Astrocyte of the hippocampus (primary cell): ENCODE measurements at regions not wholly inside any gene's neighbourhood (a gene's known extent, or its start where the extent isn't known, plus 50 kb on each side); places are given as distances from the start of the nearest gene placed in this dataset.

ENCODE experiments used
- DNase-seq: peaks from one replicate; pipeline ENCODE4 v3.0.0; 2011; ENCODE audit warnings: low read depth, low spot score

DNA sequence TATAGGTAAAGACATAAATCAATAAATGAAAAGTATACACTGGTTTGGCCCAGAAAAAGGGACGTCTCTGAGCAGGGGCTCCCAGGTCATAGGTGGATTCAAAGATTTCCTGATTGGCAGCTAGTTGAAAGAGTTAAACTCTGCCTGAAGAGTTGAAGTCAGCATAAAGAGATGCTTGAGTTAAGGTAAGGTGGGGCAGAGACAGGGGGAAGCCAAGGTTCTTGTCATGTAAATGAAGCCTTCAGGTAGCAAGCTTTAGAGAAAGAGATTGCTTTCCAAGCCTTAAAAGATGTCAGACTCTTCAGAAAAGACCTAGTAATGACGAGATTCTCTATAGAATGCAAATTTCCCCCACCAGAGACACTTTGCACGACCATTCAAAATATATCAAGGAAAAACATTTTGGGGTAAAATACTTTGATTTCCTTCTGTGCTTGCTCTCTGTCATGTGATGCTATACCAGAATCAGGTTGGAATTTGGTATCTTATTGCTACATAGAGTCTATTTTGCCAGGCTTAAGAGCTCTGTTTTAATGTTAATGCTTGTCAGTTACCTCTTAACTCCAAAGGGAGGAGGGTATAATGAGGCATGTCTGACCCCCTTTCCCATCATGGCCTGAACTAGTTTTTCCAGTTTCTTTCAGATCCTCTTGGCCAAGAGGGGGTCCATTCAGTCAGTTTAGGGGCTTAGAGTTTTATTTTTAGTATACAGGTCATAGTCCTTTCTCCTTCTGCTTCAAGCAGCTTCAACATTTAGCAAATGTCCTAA, 429.6 kb downstream of the ADRA2A start:
- no peak for DNase-seq

DNA sequence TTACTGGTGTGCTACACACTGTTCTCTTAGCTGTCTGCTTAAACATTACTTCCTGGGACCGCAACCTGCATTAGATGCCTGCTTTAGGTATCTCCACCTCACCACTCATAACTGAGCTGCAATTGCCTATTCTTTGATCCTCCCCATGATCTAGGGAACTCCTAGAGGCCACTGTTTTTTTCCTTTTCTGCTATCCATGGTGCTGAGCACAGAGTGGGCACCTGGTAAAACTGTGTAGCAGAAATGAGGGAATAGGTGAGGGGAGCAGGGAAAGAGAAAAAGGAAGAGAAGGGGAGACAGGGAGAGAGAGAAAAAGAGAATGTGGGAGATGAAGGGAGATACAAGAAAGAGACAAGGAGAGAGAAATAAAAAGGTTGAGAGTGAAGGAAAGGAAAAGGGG, 434.9 kb downstream of the ADRA2A start:
- DNase-seq, result peak; percentile 15

DNA sequence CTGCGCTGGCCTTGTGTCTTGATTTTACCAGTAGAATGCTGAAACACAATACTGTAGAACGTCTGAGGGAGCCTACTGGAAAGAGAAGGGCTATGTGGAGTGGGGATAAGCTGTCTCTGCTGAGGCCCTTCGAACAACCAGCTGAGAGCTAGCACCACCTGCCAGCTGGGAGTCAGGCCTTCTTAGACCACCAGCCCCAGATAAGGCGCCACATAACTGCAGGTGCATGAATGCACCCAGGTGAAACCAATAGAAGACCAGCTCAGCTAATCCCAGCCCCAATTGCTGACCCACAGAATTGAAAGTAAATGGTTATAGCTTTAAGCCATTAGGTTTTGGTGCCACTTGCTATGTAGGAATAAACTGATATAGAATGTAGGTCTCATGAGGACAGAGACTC, 438.4 kb downstream of the ADRA2A start:
- DNase-seq, result no peak

DNA sequence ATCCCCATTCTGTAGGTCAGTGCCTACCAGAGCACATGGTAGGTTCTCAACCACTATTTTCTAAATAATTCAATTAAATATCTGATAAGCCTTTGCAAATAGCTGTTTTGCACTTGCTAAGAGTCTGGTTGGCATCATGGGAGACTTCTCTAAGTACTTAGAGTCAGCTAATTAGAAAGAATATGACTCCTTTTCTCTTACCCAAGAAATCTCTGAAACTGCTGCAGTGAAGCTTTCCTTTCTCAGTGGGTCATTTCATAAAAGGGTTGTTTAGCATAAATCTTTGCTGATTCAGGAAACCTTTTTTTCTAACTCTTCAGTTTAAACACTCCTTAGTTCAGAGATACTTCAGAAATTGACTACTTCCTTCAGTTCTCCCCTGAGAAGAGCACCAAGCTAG, 438.9 kb downstream of the ADRA2A start:
- DNase-seq, result no peak

DNA sequence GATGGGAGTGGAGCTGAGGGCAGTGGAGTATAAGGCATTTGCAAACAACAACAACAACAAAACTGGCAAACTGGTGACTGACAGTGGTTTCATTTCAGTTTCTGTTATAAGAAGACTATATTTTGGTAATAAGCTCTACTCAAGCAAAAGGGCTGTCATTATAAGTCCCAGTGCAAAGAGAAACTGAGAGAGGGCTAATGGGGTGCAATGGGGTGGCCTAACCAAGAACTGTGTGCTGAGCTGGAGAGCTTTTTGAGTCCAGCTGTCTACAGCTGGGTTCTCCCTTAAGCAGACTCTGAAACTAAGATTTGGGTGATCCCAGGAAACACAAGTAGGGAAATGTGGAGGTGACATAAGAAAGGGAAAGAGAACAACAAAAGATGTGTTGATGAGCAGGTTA, 439.3 kb downstream of the ADRA2A start:
- no peak for DNase-seq

DNA sequence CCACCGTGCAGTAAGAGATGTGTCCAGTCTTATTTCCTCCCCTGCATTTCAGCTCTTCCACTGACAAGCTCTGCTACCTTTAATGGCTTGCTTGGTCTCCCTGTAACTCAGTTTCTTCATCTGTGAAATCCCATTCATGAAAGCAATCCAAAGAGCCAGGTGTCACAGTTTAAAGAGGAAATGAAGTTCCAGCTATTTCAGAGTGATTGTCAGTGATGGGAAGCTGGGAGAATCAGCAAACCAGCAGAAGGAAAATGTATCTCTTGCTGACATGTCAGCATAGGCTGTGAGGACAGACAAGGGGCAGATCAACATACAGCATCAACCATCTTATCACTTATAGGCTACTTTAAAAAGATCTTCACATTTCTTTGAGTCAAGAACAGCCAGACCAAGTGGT, 445.3 kb downstream of the ADRA2A start:
- DNase-seq, result no peak

DNA sequence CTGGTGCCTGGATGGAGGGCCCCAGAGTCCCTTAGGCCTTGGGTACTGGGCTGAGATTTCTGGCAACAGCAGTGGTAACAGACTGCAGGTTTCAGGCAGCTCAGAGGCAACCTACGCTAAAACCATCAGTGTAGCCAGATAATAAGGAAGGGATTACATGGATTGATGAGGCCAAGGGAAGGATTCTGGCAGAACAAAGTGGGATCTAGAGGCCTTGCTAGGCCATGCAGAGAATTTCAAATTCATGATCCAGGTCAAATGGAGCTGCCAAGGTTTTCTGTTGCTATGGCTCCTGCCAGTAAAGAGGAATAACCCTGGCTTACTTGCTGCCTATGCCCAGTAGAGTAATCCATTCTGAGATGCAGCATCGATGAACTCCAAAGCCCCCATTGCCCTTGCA, 445.7 kb downstream of the ADRA2A start:
- no peak for DNase-seq

DNA sequence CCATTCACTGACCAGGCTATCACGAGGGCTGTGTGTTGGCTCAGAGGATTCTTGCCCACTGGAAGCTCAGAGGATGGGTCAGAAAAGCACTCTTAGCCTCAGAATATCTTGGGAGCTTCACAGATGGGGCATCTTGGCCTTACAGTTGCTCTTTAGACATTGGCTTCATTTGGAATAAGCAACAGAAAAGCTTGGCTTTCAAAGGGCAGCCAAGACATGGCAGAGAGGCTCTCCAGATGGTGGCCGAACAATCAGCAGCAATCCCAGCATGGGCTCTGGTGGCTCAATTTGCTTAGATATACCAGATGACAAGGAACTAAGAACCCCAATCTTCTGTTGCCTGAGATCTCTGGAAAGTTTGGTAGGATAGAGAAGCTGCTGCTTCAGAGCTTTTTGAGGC, 446.2 kb downstream of the ADRA2A start:
- no peak for DNase-seq

DNA sequence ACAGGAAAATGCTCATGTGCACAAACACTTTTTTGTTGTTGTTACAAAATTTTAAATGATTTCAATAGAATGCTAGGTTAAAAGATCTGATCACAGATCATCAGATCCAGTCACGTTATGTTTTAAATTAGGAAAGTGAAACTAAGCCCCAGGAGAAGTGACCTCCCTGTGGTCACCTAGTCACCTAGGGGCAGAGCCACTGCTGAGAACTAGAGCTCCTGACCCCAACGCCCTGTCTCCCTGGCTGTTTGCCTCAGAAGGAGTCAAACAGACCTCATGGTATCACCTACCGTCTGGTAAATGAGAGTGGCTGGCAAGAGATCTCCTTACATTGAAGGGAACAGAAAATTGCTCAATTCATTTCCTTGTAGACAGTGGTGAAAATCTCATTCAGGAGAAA, 447.3 kb downstream of the ADRA2A start:
- DNase-seq, result no peak

DNA sequence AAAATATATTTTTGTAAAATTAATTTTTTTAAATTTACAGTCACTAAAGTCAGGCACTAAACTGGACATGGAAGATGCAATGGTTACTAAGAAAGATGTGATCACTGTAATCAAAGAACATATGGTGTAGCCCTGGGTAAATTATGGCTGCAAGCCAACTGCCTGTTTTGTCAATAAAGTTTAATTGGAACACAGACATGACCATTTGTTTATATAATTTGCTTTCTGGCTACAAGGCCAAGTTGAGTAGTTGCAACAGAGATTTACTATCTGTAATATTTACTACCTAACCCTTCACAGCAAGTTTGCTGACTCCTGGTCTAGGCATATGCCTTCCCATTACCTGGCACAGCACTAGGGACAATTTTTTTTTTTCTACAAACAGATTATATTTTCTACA, 448.9 kb downstream of the ADRA2A start:
- DNase-seq, result no peak

DNA sequence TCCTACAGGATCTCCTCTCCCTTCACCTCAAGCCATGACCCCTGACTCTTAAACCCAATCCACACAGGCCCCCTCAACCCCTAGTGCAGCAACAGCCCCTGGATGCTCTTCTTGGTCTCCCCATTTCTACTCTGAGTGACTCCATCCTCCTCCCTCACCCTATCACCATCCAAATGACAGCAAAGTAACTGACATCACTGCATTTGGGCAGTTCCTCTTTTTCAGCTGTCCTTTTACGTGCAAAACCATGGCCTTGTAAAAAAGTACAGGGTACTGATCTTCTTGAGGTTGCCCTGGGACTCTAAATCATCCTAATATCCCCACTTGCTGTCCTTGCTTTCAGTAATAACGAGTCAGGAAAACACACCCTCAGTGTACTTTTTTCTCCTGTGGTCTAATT, 454.9 kb downstream of the ADRA2A start:
- DNase-seq, result no peak

DNA sequence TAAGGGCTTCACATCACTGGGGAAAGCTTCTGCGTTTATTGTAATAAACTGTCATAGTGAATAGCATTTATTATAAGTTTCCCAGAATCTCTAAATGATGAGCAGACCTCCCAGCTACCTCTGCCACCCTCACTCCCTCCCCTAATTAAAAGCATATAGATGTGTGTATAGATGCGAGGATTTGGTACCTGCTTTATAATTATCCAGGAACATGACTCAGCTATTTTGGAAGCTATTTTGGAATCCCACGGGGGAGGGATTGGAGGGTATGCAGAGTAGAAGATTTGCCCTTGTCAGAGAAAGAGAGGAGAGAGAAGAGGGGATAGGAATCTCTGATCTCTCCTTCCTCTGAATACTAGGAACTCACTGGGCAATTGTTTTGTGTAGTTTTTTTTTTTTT, 455.3 kb downstream of the ADRA2A start:
- DNase-seq, result no peak

DNA sequence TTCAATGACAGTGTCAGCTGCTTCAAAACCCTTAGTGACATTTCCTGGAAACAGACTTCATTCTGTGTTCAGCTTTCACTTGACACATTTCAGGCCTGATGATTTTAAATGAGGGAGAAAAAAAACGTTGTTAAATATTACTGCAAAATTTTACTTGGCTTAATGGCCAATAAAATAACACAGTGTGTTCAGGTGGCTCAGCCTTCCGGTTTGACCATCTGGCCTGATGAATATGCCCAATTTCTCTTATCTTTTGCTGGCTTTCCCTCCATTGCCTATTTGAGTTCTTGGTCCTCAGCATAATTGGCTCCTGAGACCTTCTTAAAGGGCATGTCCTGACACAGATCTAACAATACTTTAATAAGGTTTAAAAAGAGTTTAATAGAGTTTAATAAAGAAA, 462.4 kb downstream of the ADRA2A start:
- no peak for DNase-seq

DNA sequence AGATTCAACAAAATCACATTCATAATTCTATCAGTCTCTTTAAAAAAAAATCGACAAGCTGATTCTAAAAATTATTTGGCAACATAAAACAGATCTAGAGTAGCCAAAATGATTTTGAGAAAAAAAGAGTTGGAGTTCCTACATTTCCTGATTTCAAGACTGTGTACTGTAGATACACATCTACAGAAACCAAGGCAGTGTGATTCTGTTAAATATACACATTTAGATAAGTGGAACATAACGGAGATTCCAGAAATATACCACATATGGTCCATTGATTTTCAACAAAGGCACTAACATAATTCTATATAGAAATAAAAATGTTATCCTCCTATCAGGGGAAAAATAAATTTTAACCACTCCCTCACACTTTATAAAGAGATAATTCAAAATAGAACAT, 467.0 kb downstream of the ADRA2A start:
- DNase-seq, result no peak

DNA sequence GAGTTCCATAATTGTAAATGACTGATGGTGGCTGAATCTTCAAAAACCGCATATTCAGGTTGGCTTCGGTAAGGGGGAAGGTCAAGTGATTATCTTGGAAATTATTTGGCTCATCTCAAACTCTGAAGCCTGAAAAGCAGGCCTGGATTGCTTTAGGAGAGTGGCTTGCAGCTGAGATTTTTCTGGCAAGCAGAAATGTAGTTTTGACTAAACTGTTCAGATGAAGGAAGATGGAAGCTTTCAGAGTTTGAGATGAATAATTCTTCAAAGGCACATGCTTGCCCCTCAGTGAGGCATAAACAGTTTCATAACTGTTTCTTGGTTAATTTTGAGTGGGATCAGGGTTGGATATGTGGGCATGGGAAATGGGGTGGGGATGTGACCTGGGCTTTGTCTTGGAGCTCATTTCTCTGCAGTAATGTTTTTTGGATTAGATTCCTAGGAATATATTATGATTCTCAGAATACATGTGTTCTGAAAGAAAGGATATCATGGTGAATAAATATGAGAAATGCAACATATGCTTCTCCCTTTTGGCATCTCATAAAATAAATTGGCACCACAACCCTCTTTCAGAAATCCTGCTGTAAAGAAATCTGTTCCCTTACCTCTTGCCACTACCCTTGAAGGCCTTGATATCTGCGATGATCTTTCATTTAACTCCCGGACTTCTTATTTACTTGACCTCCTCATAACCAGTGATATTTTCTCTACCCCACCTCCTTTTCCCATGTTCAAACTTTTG, 469.2 kb downstream of the ADRA2A start:
- DNase-seq, result no peak

DNA sequence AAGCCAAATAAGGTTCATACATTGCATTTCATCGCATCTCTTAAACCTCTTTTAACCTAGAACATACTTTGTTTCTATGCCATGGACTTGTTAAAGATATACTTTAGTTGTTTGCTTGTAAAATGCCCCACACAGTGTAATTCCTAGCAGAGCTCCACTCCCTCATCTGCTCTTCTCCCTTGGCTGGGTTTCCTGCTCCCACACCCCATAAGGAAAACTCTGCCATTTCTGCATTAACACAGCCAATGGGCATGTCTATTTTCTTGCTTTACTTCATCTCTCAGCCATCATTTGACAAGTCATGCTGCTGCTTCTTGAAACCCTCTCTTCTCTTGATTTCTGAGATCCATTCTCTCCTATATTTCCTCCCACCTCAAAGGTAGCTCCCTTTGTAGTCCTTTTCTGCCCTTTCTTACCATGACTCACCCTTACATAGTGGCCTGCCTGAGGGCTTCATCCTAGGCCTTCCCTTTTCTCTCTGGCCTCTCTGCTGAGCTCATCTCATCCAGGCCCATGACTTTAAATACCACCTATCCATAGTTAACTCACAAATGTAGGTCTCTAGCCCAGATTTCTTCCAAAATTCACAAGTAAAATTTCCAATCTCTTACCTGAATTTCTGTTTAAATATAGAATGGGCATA, 471.4 kb downstream of the ADRA2A start:
- DNase-seq, result no peak

DNA sequence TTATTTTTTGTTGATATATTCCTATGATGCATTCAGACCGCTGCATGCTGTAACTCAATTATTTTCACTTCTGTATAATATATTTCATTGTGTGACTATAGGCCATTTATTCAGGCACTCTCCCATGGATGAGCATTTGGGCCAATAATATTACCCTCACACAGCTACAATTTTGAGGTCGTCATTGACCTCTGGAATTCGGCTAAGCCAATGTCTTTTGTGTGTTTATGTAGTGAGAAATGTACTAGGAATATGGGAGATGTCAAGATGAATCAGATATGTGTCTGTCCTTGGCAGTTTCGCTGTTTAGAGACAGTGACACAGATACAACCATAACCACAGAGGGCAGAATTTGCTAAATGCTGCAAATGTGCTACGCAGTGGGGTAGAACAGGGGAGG, 474.2 kb downstream of the ADRA2A start:
- DNase-seq, result peak; percentile 8

DNA sequence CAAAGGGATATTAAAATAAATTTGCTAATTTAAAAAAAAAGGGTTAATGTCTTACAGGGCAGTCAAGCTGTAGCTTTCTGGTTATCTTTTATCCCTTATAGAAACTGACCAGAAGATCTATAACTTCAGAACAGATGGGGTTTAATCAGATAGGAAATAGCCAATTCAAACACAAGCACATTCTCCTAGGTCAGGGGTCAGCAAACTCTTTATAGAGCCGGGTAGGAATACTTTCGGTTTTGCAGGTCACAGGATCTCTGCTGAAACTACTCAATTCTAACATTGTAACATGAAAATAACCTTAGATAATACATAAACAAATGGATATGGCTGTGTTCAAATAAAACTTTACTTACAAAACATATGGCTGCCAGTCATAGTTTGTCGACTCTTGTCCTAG, 479.8 kb downstream of the ADRA2A start:
- no peak for DNase-seq

DNA sequence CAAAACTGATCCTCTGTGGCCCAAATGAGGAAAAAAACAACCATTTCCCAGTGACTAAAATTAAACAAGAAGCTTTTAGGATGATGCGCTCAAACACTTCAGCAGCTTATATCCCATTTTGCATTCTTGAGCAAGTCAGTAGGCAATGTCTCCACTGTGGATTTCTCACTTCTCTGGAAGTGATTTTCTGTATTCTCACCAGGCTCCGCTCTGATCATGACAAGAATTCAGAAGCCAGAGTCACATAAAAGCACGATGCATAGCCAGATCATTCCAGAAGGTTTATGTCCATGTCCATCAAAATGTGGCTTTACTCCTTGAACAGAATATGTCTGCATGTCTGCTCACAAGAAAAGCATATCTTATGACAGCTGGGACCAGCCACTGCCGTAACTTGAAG, 481.4 kb downstream of the ADRA2A start:
- no peak for DNase-seq

DNA sequence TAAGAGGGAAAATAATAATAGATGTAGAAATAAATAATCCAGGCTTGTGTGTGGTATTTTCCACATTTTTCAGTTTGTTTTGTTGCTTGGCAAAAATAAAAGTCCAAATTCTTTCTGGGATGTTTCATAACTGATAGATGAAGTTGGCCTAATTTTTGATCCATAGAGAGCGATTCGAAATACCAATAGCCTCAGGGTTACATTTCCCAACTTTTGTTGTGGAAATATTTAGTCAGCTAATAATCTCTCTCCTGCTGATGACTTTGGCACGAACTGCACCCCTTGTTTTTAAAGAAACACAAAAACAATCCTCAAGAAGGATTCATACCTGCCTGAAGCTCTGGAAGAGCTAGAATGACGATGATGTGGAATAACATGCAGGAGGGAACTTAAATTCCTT, 483.2 kb downstream of the ADRA2A start:
- DNase-seq, result no peak

DNA sequence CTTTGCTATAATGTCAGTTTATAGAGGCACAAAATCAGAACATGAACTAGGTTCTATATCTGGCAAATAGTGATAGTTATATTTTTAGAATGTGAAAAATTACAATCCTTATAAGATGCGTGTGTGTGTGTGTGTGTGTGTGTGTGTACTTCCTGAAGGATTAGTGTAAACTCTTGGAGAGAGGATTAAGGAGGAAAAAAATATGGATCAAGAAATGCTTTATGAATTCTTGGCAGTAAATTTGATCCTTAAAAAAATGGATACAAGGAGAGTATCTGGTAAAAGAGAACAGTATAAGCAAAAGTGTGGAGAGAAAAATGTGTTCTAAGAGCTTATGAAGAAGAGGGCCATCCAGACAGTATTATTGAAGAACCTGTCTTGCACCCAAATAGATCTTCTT, 484.3 kb downstream of the ADRA2A start:
- no peak for DNase-seq

DNA sequence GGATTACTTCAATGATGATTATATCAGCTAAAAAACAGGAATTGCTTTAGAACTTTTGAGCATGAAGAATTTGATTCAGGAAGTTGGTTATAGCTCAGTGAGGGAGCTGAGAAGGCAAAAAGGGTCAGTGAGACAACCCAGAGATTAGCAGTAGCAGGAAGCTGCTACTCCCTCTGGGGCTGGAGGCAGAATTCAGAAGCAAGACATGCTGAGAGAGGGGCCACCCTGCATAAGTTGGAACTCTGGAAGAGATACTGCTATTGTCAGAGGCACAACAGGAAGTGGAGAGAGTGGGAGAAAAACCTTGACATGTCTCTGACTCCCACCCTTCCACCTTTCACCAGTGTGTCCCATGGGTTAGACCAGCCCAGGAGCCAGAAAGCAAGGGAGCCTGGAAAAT, 488.7 kb downstream of the ADRA2A start:
- DNase-seq, result no peak

DNA sequence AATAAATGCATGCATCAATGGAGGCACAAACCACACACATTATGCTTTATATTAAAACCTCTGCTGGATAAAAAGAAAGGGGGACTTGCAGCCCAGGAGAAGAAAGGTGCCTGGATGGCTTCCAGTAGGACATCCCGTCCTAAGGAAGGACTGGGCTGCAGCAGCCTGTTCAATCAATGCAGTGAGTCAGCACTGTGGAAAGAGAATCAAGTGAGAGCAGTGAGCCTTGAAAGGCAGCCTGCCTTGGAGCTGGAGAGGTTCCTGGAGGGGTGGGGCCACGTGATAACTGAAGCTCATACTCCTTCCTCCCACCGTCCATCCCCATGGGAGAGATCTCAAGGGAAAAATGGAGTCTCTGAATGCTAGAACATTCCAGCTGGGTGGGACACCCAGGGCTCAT, 501.2 kb downstream of the ADRA2A start:
- DNase-seq, result peak; percentile 74
